GM23338 (cell line): ENCODE measurements at regions not wholly inside any gene's neighbourhood (a gene's known extent, or its start where the extent isn't known, plus 50 kb on each side); places are given as distances from the start of the nearest gene placed in this dataset.
A peak's percentile ranks its signal among the peaks of the same experiment; 100 is the strongest.

Experiments
- ATAC-seq: fragments of 200-7000 bp; cut with Tn5 transposase; 3 replicates; pipeline ENCODE4 v1.9.1; 2020
- DNase-seq: peaks from one replicate; pipeline ENCODE4 v3.0.0-alpha.2; 2015; ENCODE audit warnings: low spot score
- H2AFZ ChIP-seq: fragments of 200-600 bp; sonication (generic); 2 replicates; pipeline ENCODE4 v1.8.0; 2016; ENCODE audit warnings: antibody characterized with exemption, mild to moderate bottlenecking, moderate library complexity
- H3F3A ChIP-seq: fragments of 200-600 bp; sonication (generic); replicated peaks from 2 replicates; pipeline ENCODE4 v1.8.0; 2017; ENCODE audit warnings: antibody characterized with exemption, mixed run types, low read depth
- H3K27ac ChIP-seq: fragments of 200-600 bp; sonication (generic); 2 replicates; pipeline ENCODE4 v1.6.1; 2016; ENCODE audit warnings: low read depth
- H3K27me3 ChIP-seq: fragments of 200-600 bp; sonication (generic); 2 replicates; pipeline ENCODE4 v1.8.0; 2016; ENCODE audit warnings: mild to moderate bottlenecking, mixed run types, moderate library complexity; ENCODE audit not compliant: insufficient read depth
- H3K36me3 ChIP-seq: fragments of 200-600 bp; sonication (generic); 2 replicates; pipeline ENCODE4 v1.8.0; 2016; ENCODE audit warnings: mild to moderate bottlenecking; ENCODE audit not compliant: insufficient read depth
- H3K4me1 ChIP-seq: fragments of 200-600 bp; sonication (generic); 2 replicates; pipeline ENCODE4 v1.8.0; 2016; ENCODE audit warnings: mild to moderate bottlenecking, moderate library complexity; ENCODE audit not compliant: insufficient read depth
- H3K4me2 ChIP-seq: fragments of 200-600 bp; sonication (generic); 2 replicates; pipeline ENCODE4 v1.7.1; 2017; ENCODE audit warnings: mixed run types
- H3K4me3 ChIP-seq: fragments of 200-600 bp; sonication (generic); 2 replicates; pipeline ENCODE4 v1.6.1; 2016; ENCODE audit warnings: mixed run types
- H3K79me2 ChIP-seq: fragments of 200-600 bp; sonication (generic); replicated peaks from 2 replicates; pipeline ENCODE4 v1.8.0; 2017; ENCODE audit warnings: mild to moderate bottlenecking; ENCODE audit not compliant: insufficient read depth
- H3K9me2 ChIP-seq: fragments of 200-600 bp; sonication (generic); 2 replicates; pipeline ENCODE4 v1.8.0; 2017; ENCODE audit not compliant: insufficient read depth
- H4K20me1 ChIP-seq: fragments of 200-600 bp; sonication (generic); replicated peaks from 2 replicates; pipeline ENCODE4 v1.8.0; 2017; ENCODE audit warnings: mild to moderate bottlenecking; ENCODE audit not compliant: insufficient read depth
- H3K27ac Mint-ChIP-seq: 2 replicates; pipeline ENCODE4 v1.8.0; 2020; ENCODE audit warnings: inconsistent platforms, mild to moderate bottlenecking, moderate library complexity, mixed read lengths
- H3K27me3 Mint-ChIP-seq: 3 replicates; pipeline ENCODE4 v1.8.0; 2022; ENCODE audit warnings: low read depth, mild to moderate bottlenecking, moderate library complexity, mixed read lengths, inconsistent platforms; ENCODE audit not compliant: insufficient read depth, poor library complexity
- H3K36me3 Mint-ChIP-seq: 3 replicates; pipeline ENCODE4 v1.8.0; 2021; ENCODE audit warnings: low read depth, mild to moderate bottlenecking, inconsistent platforms, moderate library complexity, mixed read lengths
- H3K4me1 Mint-ChIP-seq: 3 replicates; pipeline ENCODE4 v1.8.0; 2020; ENCODE audit warnings: mild to moderate bottlenecking, inconsistent platforms, mixed read lengths
- H3K4me3 Mint-ChIP-seq: 3 replicates; pipeline ENCODE4 v1.8.0; 2021; ENCODE audit warnings: moderate library complexity, mild to moderate bottlenecking, inconsistent platforms, mixed read lengths
- H3K9me3 Mint-ChIP-seq: 3 replicates; pipeline ENCODE4 v1.8.0; 2020; ENCODE audit warnings: moderate library complexity, mild to moderate bottlenecking, inconsistent platforms, mixed read lengths
- CREB1 ChIP-seq: fragments of 250-450 bp; sonication (Bioruptor Pico); IDR thresholded peaks from 2 replicates; pipeline ENCODE4 v1.5.0; 2020; ENCODE audit warnings: low read depth, mild to moderate bottlenecking, moderate library complexity
- EZH2 ChIP-seq: fragments of 200-600 bp; sonication (generic); IDR thresholded peaks from one replicate; pipeline ENCODE4 v1.8.0; 2017; ENCODE audit warnings: antibody characterized with exemption, mild to moderate bottlenecking, low read depth; ENCODE audit not compliant: unreplicated experiment
- JUNB ChIP-seq: IDR thresholded peaks from one replicate; pipeline ENCODE4 v1.6.1; 2016; ENCODE audit warnings: antibody characterized with exemption; ENCODE audit not compliant: unreplicated experiment
- NANOG ChIP-seq: IDR thresholded peaks from 2 replicates; pipeline ENCODE4 v1.6.1; 2016; ENCODE audit warnings: antibody characterized with exemption, borderline replicate concordance
- ZNF114 ChIP-seq: fragments of 250-450 bp; sonication (Bioruptor Pico); IDR thresholded peaks from 2 replicates; pipeline ENCODE4 v1.5.0; 2020; ENCODE audit warnings: mild to moderate bottlenecking, moderate library complexity
- TF ChIP-seq, protein P1 (sequence below), 2 experiments: fragments of 200-600 bp in 1 of 2; sonication (generic) in 1 of 2; conservative IDR thresholded peaks; 2 replicates each; pipeline versions ENCODE4 v1.5.1 to v1.6.1; 2016 to 2017; ENCODE audit warnings: antibody characterized with exemption in 2 of 2, low read depth in 2 of 2, mild to moderate bottlenecking in 2 of 2, moderate library complexity in 1 of 2
- TF ChIP-seq, protein P2 (sequence below): IDR thresholded peaks from 2 replicates; pipeline ENCODE4 v1.6.1; 2016; ENCODE audit warnings: antibody characterized with exemption

DNA sequence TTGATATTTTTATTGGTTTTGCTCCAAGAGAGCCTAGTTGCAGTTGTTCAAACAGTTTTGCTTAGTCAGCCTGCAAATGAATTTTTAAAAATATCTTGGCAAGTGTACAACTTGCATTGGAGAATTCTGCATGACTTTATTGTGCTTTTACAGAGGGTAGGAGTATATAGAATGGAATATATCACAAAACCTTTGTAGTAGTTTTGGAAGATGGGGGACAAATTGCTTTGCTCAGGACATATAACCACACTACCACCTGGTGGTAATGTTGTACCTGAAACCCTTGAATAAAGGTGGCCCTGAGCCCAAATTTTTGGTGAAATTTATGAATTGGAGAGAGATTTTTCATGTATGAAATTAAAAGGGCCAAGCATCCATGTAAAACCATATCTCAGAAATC lies 645.2 kb downstream of the MED13L start:
- TF ChIP-seq, protein P1, sequence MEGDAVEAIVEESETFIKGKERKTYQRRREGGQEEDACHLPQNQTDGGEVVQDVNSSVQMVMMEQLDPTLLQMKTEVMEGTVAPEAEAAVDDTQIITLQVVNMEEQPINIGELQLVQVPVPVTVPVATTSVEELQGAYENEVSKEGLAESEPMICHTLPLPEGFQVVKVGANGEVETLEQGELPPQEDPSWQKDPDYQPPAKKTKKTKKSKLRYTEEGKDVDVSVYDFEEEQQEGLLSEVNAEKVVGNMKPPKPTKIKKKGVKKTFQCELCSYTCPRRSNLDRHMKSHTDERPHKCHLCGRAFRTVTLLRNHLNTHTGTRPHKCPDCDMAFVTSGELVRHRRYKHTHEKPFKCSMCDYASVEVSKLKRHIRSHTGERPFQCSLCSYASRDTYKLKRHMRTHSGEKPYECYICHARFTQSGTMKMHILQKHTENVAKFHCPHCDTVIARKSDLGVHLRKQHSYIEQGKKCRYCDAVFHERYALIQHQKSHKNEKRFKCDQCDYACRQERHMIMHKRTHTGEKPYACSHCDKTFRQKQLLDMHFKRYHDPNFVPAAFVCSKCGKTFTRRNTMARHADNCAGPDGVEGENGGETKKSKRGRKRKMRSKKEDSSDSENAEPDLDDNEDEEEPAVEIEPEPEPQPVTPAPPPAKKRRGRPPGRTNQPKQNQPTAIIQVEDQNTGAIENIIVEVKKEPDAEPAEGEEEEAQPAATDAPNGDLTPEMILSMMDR (conservative IDR thresholded peaks at IDR 0.05; ENCODE audit: low read depth in 2 of 2), result peak; percentile 63 to 67
- TF ChIP-seq NANOG (no peak), ZNF114 (CRISPR knock-in tag) (no peak), JUNB (no peak)
- Mint-ChIP-seq H3K9me3 (no peaks in the 10 kb centered on the region), H3K4me1 (no peaks in the 10 kb centered on the region), H3K27me3 (peaks cover 2% of the 10 kb centered on the region), H3K27ac (no peak overlapping the region), H3K4me3 (no peak overlapping the region), H3K36me3 (no peaks in the 10 kb centered on the region)
- no peaks in the 10 kb centered on the region for H3K4me1 ChIP-seq
- 0 out of 2 replicates have a peak, but pooled peaks cover 4% of the 10 kb centered on the region for H3K9me2 ChIP-seq
- H2AFZ ChIP-seq, result no peak overlapping the region
- no peaks in the 10 kb centered on the region for H4K20me1 ChIP-seq
- no peak overlapping the region for H3K27ac ChIP-seq
- H3F3A ChIP-seq, result no peaks in the 10 kb centered on the region
- H3K79me2 ChIP-seq, result no peaks in the 10 kb centered on the region
- H3K4me2 ChIP-seq, result no peak overlapping the region
- no peaks in the 10 kb centered on the region for H3K27me3 ChIP-seq
- H3K36me3 ChIP-seq, result no peaks in the 10 kb centered on the region
- peak; percentile 42 for DNase-seq
- no peak for ATAC-seq
- no peak overlapping the region for H3K4me3 ChIP-seq

GRCh38 chr12:115630136-115630535 lies 647.4 kb downstream of the MED13L start:
- Histone ChIP-seq H3K27me3 (no peaks in the 10 kb centered on the region), H3K36me3 (no peaks in the 10 kb centered on the region), H4K20me1 (no peaks in the 10 kb centered on the region), H3K4me3 (no peak overlapping the region), H3K4me2 (no peak overlapping the region), H3K27ac (no peak overlapping the region), H3K9me2 (0 out of 2 replicates have a peak, but pooled peaks cover 4% of the 10 kb centered on the region), H3F3A (no peaks in the 10 kb centered on the region), H3K79me2 (no peaks in the 10 kb centered on the region), H2AFZ (no peak overlapping the region), H3K4me1 (no peaks in the 10 kb centered on the region)
- Mint-ChIP-seq H3K36me3 (no peaks in the 10 kb centered on the region), H3K9me3 (0 out of 3 replicates have a peak, but pooled peaks cover under 1% of the 10 kb centered on the region), H3K27me3 (peaks cover 2% of the 10 kb centered on the region), H3K4me1 (no peaks in the 10 kb centered on the region), H3K27ac (no peak overlapping the region), H3K4me3 (no peak overlapping the region)
- DNase-seq (no peak), ATAC-seq (no peak)
- TF ChIP-seq CREB1 (CRISPR knock-in tag) (no peak), EZH2 (no peak), JUNB (no peak)
- TF ChIP-seq, protein P2, sequence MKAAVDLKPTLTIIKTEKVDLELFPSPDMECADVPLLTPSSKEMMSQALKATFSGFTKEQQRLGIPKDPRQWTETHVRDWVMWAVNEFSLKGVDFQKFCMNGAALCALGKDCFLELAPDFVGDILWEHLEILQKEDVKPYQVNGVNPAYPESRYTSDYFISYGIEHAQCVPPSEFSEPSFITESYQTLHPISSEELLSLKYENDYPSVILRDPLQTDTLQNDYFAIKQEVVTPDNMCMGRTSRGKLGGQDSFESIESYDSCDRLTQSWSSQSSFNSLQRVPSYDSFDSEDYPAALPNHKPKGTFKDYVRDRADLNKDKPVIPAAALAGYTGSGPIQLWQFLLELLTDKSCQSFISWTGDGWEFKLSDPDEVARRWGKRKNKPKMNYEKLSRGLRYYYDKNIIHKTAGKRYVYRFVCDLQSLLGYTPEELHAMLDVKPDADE, result no peak

- Histone ChIP-seq H3K79me2 (no peaks in the 10 kb centered on the region), H3K4me2 (no peak overlapping the region), H3K27ac (no peak overlapping the region), H3K4me1 (peaks cover 4% of the 10 kb centered on the region; the same call in 1 of the 2 replicates), H3K36me3 (no peaks in the 10 kb centered on the region), H3K9me2 (0 out of 2 replicates have a peak, but pooled peaks cover under 1% of the 10 kb centered on the region), H3F3A (no peaks in the 10 kb centered on the region), H3K27me3 (no peaks in the 10 kb centered on the region), H4K20me1 (no peaks in the 10 kb centered on the region), H2AFZ (no peak overlapping the region), H3K4me3 (no peak overlapping the region)
- no peak for ATAC-seq
- no peak for DNase-seq
- Mint-ChIP-seq H3K9me3 (peaks cover 5% of the 10 kb centered on the region; the same call in 1 of the 3 replicates), H3K4me3 (no peak overlapping the region), H3K36me3 (no peaks in the 10 kb centered on the region), H3K27ac (no peak overlapping the region), H3K27me3 (peaks cover 5% of the 10 kb centered on the region), H3K4me1 (no peaks in the 10 kb centered on the region)
- TF ChIP-seq JUNB, result no peak
Observed at GRCh38 chr12:115626210-115626609, 651.3 kb downstream of the MED13L start.
